Activated CD4-positive, alpha-beta memory T cell treated with anti-CD3 and anti-CD28 coated beads, Interleukin-2, amount 10 ng/mL, durations not matched to agents 7 days and 5 days (primary cell): ENCODE measurements at regions not wholly inside any gene's neighbourhood (a gene's known extent, or its start where the extent isn't known, plus 50 kb on each side); places are given as distances from the start of the nearest gene placed in this dataset.
"Not testable (repeated sequence)": the region's sequence is repeated elsewhere in the genome, so short reads cannot be mapped to it uniquely, and the experiment has no call there.

Experiments used
- CTCF ChIA-PET: fragments of 350-600 bp; sonication (Branson Sonifier 250); formaldehyde crosslinking; loops from one replicate; lab custom pipeline; 2021; ENCODE audit warnings: antibody characterized with exemption, inconsistent platforms; lab: Charles Lee
- POLR2A ChIA-PET: fragments of 350-600 bp; sonication (Branson Sonifier 250); formaldehyde crosslinking; loops from one replicate; lab custom pipeline; 2021; ENCODE audit warnings: antibody characterized with exemption; lab: Charles Lee
- DNase-seq: peaks from one replicate; pipeline ENCODE4 v3.0.0-alpha.2; 2020
- H3K27ac Mint-ChIP-seq: one replicate; pipeline ENCODE4 v1.8.0; 2021; ENCODE audit warnings: mild to moderate bottlenecking, mixed read lengths
- H3K27me3 Mint-ChIP-seq: one replicate; pipeline ENCODE4 v1.8.0; 2021; ENCODE audit warnings: mixed read lengths
- H3K36me3 Mint-ChIP-seq: one replicate; pipeline ENCODE4 v1.8.0; 2021; ENCODE audit warnings: low read depth, mixed read lengths
- H3K4me1 Mint-ChIP-seq: one replicate; pipeline ENCODE4 v1.8.0; 2021; ENCODE audit warnings: mixed read lengths
- H3K4me3 Mint-ChIP-seq: one replicate; pipeline ENCODE4 v1.8.0; 2021; ENCODE audit warnings: mild to moderate bottlenecking, mixed read lengths
- H3K9me3 Mint-ChIP-seq: one replicate; pipeline ENCODE4 v1.8.0; 2021; ENCODE audit warnings: mixed read lengths

GRCh38 chr4:128635141-128635954 lies 174.2 kb upstream of the JADE1 start:
- CTCF ChIA-PET = no interaction called here
- Mint-ChIP-seq H3K27me3 (peaks cover 5% of the 10 kb centered on the region), H3K4me1 (no peaks in the 10 kb centered on the region), H3K4me3 (no peak overlapping the region), H3K27ac (no peak overlapping the region), H3K9me3 (no peaks in the 10 kb centered on the region), H3K36me3 (no peaks in the 10 kb centered on the region)
- DNase-seq = no peak
- POLR2A ChIA-PET = no interaction called here

GRCh38 chr4:128633067-128633466 lies 176.4 kb upstream of the JADE1 start:
- CTCF ChIA-PET = no interaction called here

GRCh38 chr4:128630871-128631270 lies 178.6 kb upstream of the JADE1 start:
- no peak for DNase-seq
- peaks cover 4% of the 10 kb centered on the region for H3K27me3 Mint-ChIP-seq
- no peak overlapping the region for H3K27ac Mint-ChIP-seq
- POLR2A ChIA-PET = no interaction called here
- no peak overlapping the region for H3K4me3 Mint-ChIP-seq
- H3K4me1 Mint-ChIP-seq = no peaks in the 10 kb centered on the region
- CTCF ChIA-PET = no interaction called here
- H3K36me3 Mint-ChIP-seq = no peaks in the 10 kb centered on the region
- no peaks in the 10 kb centered on the region for H3K9me3 Mint-ChIP-seq

More at GRCh38 chr4:128633067-128633466, 176.4 kb upstream of the JADE1 start:
- no peaks in the 10 kb centered on the region for H3K36me3 Mint-ChIP-seq
- no peak overlapping the region for H3K4me3 Mint-ChIP-seq
- POLR2A ChIA-PET = no interaction called here
- no peak overlapping the region for H3K27ac Mint-ChIP-seq
- H3K27me3 Mint-ChIP-seq = peaks cover 5% of the 10 kb centered on the region
- DNase-seq = no peak
- H3K9me3 Mint-ChIP-seq = no peaks in the 10 kb centered on the region
- H3K4me1 Mint-ChIP-seq = no peaks in the 10 kb centered on the region

DNA sequence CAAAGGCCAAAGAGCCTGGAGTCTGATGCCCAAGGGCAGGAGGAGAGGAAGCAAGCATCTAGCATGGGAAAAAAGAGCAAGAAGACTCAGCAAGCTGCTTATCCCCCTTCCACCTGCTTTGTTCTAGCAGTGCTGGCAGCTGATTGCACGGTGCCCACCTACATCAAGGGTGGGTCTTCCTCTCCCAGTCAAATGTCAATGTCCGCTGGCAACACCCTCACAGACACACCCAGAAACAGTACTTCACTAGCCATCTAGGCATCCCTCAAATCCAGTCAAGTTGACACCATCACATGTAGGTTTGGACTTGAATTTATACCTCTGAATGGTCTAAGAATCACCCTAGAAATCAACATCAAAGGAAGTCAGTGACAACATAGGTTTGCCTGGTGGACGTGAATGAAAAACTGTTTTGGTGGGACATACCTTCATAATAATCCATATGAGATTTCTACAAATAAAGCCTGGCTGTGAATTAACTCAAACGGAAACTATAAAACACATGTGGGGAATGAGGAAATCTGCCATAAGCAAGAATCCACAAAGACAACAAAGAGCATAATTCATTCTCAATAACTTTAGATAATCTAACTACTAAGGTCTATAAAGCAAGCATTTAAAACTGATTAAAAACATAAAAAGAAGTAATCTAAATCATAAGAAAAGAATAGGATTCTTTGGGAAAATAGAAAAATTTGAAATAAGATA lies 185.8 kb upstream of the JADE1 start:
- POLR2A ChIA-PET = no interaction called here
- no peak overlapping the region for H3K4me3 Mint-ChIP-seq

GRCh38 chr4:128620279-128620965 lies 189.1 kb upstream of the JADE1 start:
- H3K27ac Mint-ChIP-seq, POLR2A ChIA-PET, H3K4me3 Mint-ChIP-seq, H3K27me3 Mint-ChIP-seq, CTCF ChIA-PET, H3K4me1 Mint-ChIP-seq, DNase-seq, H3K9me3 Mint-ChIP-seq, H3K36me3 Mint-ChIP-seq: not testable (repeated sequence)

More for the DNA sequence above, 185.8 kb upstream of the JADE1 start:
- H3K27ac Mint-ChIP-seq = no peak overlapping the region
- CTCF ChIA-PET = no interaction called here
- no peak for DNase-seq
- no peaks in the 10 kb centered on the region for H3K36me3 Mint-ChIP-seq
- peaks cover 3% of the 10 kb centered on the region for H3K9me3 Mint-ChIP-seq
- H3K4me1 Mint-ChIP-seq = no peaks in the 10 kb centered on the region
- peaks cover 4% of the 10 kb centered on the region for H3K27me3 Mint-ChIP-seq

GRCh38 chr4:128615197-128615596 lies 194.3 kb upstream of the JADE1 start:
- ChIA-PET POLR2A (no interaction called here), CTCF (no interaction called here)
- Mint-ChIP-seq H3K9me3 (peaks cover 3% of the 10 kb centered on the region), H3K4me1 (no peaks in the 10 kb centered on the region), H3K36me3 (no peaks in the 10 kb centered on the region), H3K27ac (no peak overlapping the region), H3K4me3 (no peak overlapping the region), H3K27me3 (peaks cover 3% of the 10 kb centered on the region)
- no peak for DNase-seq

GRCh38 chr4:128608006-128608405 lies 201.5 kb upstream of the JADE1 start:
- CTCF ChIA-PET = no interaction called here
- no peak overlapping the region for H3K27ac Mint-ChIP-seq
- H3K9me3 Mint-ChIP-seq = no peaks in the 10 kb centered on the region
- H3K36me3 Mint-ChIP-seq = no peaks in the 10 kb centered on the region
- no peak for DNase-seq
- no peaks in the 10 kb centered on the region for H3K4me1 Mint-ChIP-seq
- POLR2A ChIA-PET = no interaction called here
- H3K4me3 Mint-ChIP-seq = no peak overlapping the region
- H3K27me3 Mint-ChIP-seq = no peaks in the 10 kb centered on the region

DNA sequence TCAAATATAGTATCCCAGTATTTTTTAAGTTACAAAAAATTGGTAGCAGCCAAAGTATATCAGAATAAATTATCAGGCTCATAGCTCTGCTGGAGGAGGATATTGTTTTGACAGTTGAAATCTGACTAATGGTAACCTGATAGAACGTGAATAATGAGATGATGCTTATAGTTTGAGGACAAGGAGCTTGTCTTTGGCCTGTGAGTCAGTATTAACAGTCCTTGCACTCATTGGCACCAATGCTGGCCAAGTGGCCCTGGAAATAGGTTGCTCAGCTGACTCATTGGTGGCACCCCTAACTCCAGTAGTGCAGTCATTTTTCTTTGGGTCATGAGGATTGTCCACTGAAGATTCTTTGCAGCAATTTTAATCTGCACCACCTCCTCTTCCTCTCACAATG lies 203.3 kb upstream of the JADE1 start:
- Mint-ChIP-seq H3K27me3 (no peaks in the 10 kb centered on the region), H3K4me3 (no peak overlapping the region), H3K9me3 (no peaks in the 10 kb centered on the region), H3K27ac (no peak overlapping the region), H3K4me1 (no peaks in the 10 kb centered on the region), H3K36me3 (no peaks in the 10 kb centered on the region)
- DNase-seq = no peak
- ChIA-PET POLR2A (no interaction called here), CTCF (interaction anchor here (1.2 kb wide), 1 partner anchor 31 kb away, joined by 3 read pairs; no protein-coding TSS in a partner anchor)

GRCh38 chr4:128604840-128605239 lies 204.7 kb upstream of the JADE1 start:
- H3K4me1 Mint-ChIP-seq = no peaks in the 10 kb centered on the region
- no peaks in the 10 kb centered on the region for H3K27me3 Mint-ChIP-seq
- no peak overlapping the region for H3K27ac Mint-ChIP-seq
- ChIA-PET POLR2A (no interaction called here), CTCF (no interaction called here)
- no peak overlapping the region for H3K4me3 Mint-ChIP-seq
- DNase-seq = no peak
- no peaks in the 10 kb centered on the region for H3K9me3 Mint-ChIP-seq
- H3K36me3 Mint-ChIP-seq = no peaks in the 10 kb centered on the region

- no peaks in the 10 kb centered on the region for H3K27me3 Mint-ChIP-seq
- no peaks in the 10 kb centered on the region for H3K36me3 Mint-ChIP-seq
- H3K27ac Mint-ChIP-seq = no peak overlapping the region
- POLR2A ChIA-PET = no interaction called here
- H3K4me3 Mint-ChIP-seq = no peak overlapping the region
- CTCF ChIA-PET = no interaction called here
- DNase-seq = no peak
- no peaks in the 10 kb centered on the region for H3K9me3 Mint-ChIP-seq
- no peaks in the 10 kb centered on the region for H3K4me1 Mint-ChIP-seq
These were observed 205.3 kb upstream of the JADE1 start for GRCh38 chr4:128604204-128604603.

DNA sequence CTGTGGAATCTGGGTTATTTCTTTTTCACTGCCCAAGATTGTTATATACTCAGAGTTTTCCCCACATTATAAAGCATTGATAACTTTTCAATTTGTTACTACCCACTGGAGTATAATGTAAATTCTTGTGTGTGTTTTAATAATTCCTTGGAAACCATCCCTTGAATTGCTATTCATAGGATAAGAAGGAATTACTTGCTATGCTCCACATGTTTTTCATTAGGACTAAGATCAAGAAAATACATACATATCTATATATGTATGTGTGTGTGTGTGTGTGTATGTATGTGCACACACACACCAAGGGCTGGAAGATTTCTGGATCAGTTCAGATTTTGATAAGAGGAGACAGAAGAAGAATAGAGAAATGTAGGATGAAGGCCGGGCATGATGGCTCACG lies 206.4 kb upstream of the JADE1 start:
- ChIA-PET CTCF (no interaction called here), POLR2A (no interaction called here)
- no peaks in the 10 kb centered on the region for H3K27me3 Mint-ChIP-seq
- H3K9me3 Mint-ChIP-seq = no peaks in the 10 kb centered on the region
- H3K27ac Mint-ChIP-seq = no peak overlapping the region
- no peak for DNase-seq
- no peaks in the 10 kb centered on the region for H3K4me1 Mint-ChIP-seq
- no peak overlapping the region for H3K4me3 Mint-ChIP-seq
- no peaks in the 10 kb centered on the region for H3K36me3 Mint-ChIP-seq

DNA sequence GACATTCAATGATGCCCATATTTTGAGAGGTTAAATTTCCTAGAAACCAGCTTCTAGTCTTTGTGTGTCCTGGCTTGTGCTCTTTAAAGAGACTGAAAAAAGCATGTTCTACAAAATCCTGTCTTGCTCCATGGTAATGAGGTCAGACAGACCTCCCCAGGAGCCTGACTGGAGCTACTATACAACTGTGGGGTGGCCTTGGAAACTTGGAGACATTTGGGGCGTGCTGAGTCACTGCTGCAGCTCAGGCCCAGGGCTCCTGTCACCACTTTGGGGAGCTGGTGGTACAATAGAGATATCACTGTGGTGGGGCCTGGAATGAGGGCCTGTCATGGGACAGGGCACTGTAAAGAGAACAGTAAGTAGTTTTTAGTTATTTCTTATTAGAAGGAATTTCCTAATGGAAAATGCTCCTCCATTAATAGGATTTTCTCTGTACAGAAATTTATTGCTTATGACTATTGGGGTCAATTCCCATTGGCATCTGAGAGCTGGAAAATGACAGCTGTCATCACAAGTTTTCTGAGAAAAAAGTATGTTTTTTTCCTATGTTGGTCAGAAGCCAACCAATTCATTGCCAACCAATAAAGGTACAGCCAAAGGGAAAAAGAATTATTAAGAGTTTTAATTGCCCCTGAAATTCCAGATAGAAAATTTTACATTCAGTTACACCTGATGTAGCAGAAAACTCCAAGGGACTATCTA lies 207.4 kb upstream of the JADE1 start:
- POLR2A ChIA-PET = no interaction called here
- H3K4me1 Mint-ChIP-seq = no peaks in the 10 kb centered on the region
- CTCF ChIA-PET = no interaction called here
- no peaks in the 10 kb centered on the region for H3K9me3 Mint-ChIP-seq
- no peak for DNase-seq
- no peaks in the 10 kb centered on the region for H3K27me3 Mint-ChIP-seq
- no peak overlapping the region for H3K4me3 Mint-ChIP-seq
- H3K27ac Mint-ChIP-seq = no peak overlapping the region
- H3K36me3 Mint-ChIP-seq = no peaks in the 10 kb centered on the region
